ENCODE measurements at regions not wholly inside any gene's neighbourhood (a gene's known extent, or its start where the extent isn't known, plus 50 kb on each side); places are given as distances from the start of the nearest gene placed in this dataset.

DNA sequence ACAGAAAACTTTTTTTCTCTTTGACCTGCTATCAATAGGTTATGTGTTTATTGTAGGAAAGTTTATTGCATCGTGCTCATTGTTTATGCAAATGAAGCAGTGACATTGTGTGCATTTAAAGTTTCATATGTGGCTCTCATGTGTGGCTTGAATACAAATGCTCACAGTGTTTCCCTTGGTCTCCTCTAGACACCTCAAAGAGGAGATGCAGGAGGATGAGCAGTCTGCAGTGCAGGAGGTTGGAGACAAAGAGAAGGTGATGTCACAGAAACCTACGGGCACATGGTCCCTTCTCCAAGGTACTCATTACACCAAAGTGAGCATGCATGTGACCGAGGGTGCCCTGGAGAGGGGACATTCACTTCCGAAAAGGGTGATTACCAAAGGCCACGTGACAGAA, 430.2 kb downstream of the INHBA start:
- Histone ChIP-seq H3K4me1 (no peaks in the 10 kb centered on the region), H3K4me3 (no peak overlapping the region), H3K27me3 (no peaks in the 10 kb centered on the region), H3K9me3 (no peaks in the 10 kb centered on the region), H3K36me3 (no peaks in the 10 kb centered on the region), H3K27ac (no peak overlapping the region)
- WGBS, 2 donors (ENCODE audit: low coverage in 1 of 2), result 85 to 100% methylated on average over 3 to 5 of the region's 5 CpGs
- TF ChIP-seq POLR2A (IDR thresholded peaks at IDR 0.05), result no peak
- no peak for TF ChIP-seq EP300 (IDR thresholded peaks at IDR 0.05)
- no peak for TF ChIP-seq POLR2AphosphoS5 (IDR thresholded peaks at IDR 0.05)
- TF ChIP-seq, protein P1, sequence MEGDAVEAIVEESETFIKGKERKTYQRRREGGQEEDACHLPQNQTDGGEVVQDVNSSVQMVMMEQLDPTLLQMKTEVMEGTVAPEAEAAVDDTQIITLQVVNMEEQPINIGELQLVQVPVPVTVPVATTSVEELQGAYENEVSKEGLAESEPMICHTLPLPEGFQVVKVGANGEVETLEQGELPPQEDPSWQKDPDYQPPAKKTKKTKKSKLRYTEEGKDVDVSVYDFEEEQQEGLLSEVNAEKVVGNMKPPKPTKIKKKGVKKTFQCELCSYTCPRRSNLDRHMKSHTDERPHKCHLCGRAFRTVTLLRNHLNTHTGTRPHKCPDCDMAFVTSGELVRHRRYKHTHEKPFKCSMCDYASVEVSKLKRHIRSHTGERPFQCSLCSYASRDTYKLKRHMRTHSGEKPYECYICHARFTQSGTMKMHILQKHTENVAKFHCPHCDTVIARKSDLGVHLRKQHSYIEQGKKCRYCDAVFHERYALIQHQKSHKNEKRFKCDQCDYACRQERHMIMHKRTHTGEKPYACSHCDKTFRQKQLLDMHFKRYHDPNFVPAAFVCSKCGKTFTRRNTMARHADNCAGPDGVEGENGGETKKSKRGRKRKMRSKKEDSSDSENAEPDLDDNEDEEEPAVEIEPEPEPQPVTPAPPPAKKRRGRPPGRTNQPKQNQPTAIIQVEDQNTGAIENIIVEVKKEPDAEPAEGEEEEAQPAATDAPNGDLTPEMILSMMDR (IDR thresholded peaks at IDR 0.05), result no peak
- ATAC-seq, result no peak

DNA sequence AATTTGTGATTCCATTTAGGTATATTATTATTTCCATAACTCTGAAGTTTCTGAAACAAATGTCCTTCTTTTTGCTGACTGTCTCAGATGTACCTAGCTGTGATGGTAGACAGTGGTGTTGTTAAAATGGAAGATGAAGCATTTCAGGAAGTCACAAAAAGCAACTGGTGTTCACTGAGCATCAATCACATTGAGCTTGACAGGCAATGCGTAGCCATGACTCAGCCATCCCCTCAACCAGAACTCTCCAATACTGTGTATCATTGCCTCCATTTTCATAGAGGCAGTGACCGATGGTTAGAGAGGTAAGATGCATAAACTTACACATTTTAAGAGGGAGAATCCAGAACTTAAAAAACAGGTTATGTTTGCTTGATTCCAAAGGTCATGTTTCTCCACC, 434.0 kb downstream of the INHBA start:
- Histone ChIP-seq H3K9me3 (no peaks in the 10 kb centered on the region), H3K27me3 (no peaks in the 10 kb centered on the region), H3K4me1 (no peaks in the 10 kb centered on the region), H3K4me3 (no peak overlapping the region), H3K36me3 (no peaks in the 10 kb centered on the region), H3K27ac (no peak overlapping the region)
- WGBS, 2 donors (ENCODE audit: low coverage in 1 of 2), result 93 to 96% methylated on average over 2 of the region's 2 CpGs
- ATAC-seq, result no peak
- no peak for TF ChIP-seq POLR2A (IDR thresholded peaks at IDR 0.05)

DNA sequence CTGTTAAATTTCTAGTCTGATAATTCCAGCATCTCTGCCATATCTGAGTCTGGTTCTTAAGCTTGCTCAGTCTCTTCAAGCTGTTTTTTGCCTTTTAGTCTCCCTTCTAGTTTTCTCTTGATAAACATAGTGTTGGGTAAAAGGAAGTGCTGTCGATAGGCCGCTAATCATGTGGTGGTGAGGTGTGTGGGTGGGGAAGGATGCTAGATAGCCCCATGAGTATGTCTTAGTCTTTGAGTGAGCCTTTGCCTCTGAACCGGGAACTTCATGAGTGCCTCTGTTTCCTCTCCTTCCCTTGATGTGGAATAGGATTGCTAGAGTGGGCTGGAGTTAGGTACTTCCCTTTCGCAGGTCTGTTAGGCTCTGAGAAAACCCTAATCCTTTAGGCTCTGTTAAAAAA, 441.8 kb downstream of the INHBA start:
- WGBS, 2 donors (ENCODE audit: low coverage in 1 of 2), result 50 to 95% methylated on average over 3 to 4 of the region's 4 CpGs
- no peak for ATAC-seq
- Histone ChIP-seq H3K36me3 (no peaks in the 10 kb centered on the region), H3K9me3 (no peaks in the 10 kb centered on the region), H3K27me3 (no peaks in the 10 kb centered on the region), H3K4me1 (no peaks in the 10 kb centered on the region), H3K27ac (no peak overlapping the region), H3K4me3 (no peak overlapping the region)
- TF ChIP-seq POLR2AphosphoS5 (IDR thresholded peaks at IDR 0.05) (no peak), EP300 (IDR thresholded peaks at IDR 0.05) (no peak), POLR2A (IDR thresholded peaks at IDR 0.05) (no peak)
- TF ChIP-seq, protein P1 (IDR thresholded peaks at IDR 0.05), result no peak

DNA sequence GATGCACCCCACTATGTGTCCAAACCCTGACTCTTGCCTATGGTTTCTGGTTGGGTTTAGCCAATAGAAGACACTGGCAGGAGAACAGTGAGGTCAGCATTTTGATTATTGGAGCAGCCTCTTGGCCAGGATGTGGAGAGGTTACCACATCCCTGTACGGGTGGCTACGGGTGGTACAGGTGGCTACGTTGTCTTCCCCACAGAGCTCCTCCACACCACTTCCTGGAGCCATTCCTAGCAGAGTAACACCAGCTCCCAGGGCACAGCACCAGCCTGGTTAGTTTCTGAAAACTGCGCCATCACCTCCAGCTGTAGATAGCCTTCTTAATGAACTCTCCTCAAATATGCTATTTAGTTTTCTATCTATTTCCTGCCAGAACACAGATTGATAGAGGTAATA, 445.2 kb downstream of the INHBA start:
- Histone ChIP-seq H3K4me1 (no peaks in the 10 kb centered on the region), H3K9me3 (no peaks in the 10 kb centered on the region), H3K27ac (no peak overlapping the region), H3K36me3 (no peaks in the 10 kb centered on the region), H3K4me3 (no peak overlapping the region), H3K27me3 (no peaks in the 10 kb centered on the region)
- TF ChIP-seq POLR2AphosphoS5 (IDR thresholded peaks at IDR 0.05) (no peak), EP300 (IDR thresholded peaks at IDR 0.05) (no peak)
- TF ChIP-seq, protein P1 (IDR thresholded peaks at IDR 0.05), result no peak
- WGBS, 2 donors (ENCODE audit: low coverage in 1 of 2), result 96 to 100% methylated on average over 1 to 4 of the region's 4 CpGs
- no peak for ATAC-seq

DNA sequence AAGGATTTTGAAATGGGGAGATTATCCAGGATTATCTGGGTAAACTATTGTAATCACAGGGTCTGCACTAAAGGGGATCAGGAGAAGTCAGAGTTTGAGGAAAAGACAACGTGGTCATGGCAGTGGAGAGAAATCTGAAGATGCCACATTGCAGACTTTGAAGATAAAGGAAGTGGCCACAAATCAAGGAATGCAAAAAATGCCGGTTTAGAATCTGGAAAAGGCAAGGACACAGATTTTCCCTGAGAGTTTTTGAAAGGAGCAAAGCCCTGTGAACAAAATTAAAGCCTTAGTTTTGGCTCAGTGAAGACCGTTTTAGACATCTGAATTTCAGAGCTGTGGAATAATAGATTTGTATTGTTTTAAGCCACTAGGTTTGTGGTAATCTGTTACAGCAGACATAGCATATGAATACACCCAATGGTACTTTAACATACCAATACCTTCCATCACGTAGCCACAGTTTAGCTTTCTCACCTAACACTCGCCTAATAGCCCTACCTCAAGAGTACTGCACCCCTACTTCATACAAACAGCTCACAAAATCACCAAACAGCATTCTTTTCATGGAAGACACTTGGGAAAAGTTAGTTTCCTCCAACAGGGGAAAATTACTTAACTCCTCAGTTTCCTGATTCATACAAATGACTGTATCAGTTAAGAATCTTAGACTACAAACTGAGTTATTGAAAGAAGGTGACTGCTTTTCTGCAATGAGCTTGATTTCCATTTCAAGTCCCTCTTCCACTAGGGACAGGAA, 446.5 kb downstream of the INHBA start:
- TF ChIP-seq EP300 (IDR thresholded peaks at IDR 0.05) (no peak), POLR2A (IDR thresholded peaks at IDR 0.05) (no peak), POLR2AphosphoS5 (IDR thresholded peaks at IDR 0.05) (no peak)
- TF ChIP-seq, protein P1 (IDR thresholded peaks at IDR 0.05), result no peak
- Histone ChIP-seq H3K4me3 (no peak overlapping the region), H3K4me1 (no peaks in the 10 kb centered on the region), H3K27ac (no peak overlapping the region), H3K9me3 (no peaks in the 10 kb centered on the region), H3K36me3 (no peaks in the 10 kb centered on the region), H3K27me3 (no peaks in the 10 kb centered on the region)
- WGBS, 2 donors (ENCODE audit: low coverage in 1 of 2), result 70 to 80% methylated on average over 4 to 5 of the region's 5 CpGs
- ATAC-seq, result no peak
